OCI-LY7 (cell line): ENCODE measurements at regions not wholly inside any gene's neighbourhood (a gene's known extent, or its start where the extent isn't known, plus 50 kb on each side); places are given as distances from the start of the nearest gene placed in this dataset.

ENCODE experiments used
- EZH2phosphoT487 ChIP-seq: fragments of 200-600 bp; sonication (generic); IDR thresholded peaks from 2 replicates; pipeline ENCODE4 v1.6.1; 2018; ENCODE audit warnings: low read depth, borderline replicate concordance, mild to moderate bottlenecking, mixed run types, antibody characterized with exemption, low read length, moderate library complexity, mixed read lengths
- TF ChIP-seq, protein P1 (sequence below): fragments of 200-600 bp; sonication (generic); conservative IDR thresholded peaks from 2 replicates; pipeline ENCODE4 v1.5.1; 2014; ENCODE audit warnings: mild to moderate bottlenecking, antibody characterized with exemption, low read length, moderate library complexity, mixed read lengths

DNA sequence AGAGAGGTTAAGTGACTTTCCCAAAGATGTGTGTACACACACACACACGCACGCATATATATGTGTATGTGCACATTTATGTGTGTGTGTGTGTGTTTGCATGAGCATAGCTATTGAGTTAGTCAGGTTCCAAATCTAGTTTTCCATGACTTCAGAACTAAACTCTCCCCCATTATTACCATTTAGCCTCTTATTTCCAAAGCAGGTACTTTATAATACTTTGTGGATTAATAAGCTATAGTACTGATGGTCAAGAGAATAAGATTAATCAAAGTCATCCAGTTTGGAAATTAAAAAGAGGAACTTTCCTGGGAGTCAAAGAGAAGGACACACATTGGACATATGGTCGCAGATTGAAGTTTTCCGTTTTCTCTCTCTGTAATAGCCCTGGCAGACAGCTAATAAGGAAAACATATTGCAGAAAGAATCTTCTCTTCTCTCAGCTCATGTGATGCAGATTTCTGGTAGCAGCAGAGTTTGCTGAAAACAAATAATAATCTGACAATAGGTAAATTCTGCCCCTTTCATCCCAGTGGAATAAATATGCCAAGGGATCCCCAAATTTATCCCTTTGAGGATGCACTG is 410.9 kb upstream of the TCF4 start:
- TF ChIP-seq, protein P1, sequence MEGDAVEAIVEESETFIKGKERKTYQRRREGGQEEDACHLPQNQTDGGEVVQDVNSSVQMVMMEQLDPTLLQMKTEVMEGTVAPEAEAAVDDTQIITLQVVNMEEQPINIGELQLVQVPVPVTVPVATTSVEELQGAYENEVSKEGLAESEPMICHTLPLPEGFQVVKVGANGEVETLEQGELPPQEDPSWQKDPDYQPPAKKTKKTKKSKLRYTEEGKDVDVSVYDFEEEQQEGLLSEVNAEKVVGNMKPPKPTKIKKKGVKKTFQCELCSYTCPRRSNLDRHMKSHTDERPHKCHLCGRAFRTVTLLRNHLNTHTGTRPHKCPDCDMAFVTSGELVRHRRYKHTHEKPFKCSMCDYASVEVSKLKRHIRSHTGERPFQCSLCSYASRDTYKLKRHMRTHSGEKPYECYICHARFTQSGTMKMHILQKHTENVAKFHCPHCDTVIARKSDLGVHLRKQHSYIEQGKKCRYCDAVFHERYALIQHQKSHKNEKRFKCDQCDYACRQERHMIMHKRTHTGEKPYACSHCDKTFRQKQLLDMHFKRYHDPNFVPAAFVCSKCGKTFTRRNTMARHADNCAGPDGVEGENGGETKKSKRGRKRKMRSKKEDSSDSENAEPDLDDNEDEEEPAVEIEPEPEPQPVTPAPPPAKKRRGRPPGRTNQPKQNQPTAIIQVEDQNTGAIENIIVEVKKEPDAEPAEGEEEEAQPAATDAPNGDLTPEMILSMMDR: no peak
- no peak for TF ChIP-seq EZH2phosphoT487
